ENCODE measurements at regions not wholly inside any gene's neighbourhood (a gene's known extent, or its start where the extent isn't known, plus 50 kb on each side); places are given as distances from the start of the nearest gene placed in this dataset.

DNA sequence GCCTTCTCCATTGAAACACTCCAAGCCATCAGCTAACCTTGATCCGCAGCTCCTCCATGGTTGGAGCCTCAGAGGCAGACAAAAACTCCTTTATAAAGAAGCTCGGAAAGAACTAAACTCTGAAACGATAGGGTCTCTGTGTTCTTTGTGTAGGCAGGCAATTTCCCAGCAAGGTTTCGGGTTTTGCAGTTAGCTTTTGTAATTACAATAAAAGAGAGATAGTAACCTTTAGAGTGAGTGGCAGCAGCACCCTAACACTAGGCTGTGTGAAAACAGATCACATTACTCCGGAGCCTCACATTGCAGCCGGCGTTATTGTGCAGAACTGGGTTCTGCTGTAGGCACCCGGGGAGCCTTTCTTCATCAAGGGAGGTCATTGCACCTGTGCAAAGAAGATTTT, 115.8 kb upstream of the MAP3K1 start:
- TF ChIP-seq, protein P1, sequence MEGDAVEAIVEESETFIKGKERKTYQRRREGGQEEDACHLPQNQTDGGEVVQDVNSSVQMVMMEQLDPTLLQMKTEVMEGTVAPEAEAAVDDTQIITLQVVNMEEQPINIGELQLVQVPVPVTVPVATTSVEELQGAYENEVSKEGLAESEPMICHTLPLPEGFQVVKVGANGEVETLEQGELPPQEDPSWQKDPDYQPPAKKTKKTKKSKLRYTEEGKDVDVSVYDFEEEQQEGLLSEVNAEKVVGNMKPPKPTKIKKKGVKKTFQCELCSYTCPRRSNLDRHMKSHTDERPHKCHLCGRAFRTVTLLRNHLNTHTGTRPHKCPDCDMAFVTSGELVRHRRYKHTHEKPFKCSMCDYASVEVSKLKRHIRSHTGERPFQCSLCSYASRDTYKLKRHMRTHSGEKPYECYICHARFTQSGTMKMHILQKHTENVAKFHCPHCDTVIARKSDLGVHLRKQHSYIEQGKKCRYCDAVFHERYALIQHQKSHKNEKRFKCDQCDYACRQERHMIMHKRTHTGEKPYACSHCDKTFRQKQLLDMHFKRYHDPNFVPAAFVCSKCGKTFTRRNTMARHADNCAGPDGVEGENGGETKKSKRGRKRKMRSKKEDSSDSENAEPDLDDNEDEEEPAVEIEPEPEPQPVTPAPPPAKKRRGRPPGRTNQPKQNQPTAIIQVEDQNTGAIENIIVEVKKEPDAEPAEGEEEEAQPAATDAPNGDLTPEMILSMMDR (IDR thresholded peaks at IDR 0.05) = no peak
- no peak for TF ChIP-seq POLR2A (IDR thresholded peaks at IDR 0.05)

Data from upper lobe of left lung (tissue), 4 donors.